ENCODE measurements at regions not wholly inside any gene's neighbourhood (a gene's known extent, or its start where the extent isn't known, plus 50 kb on each side); places are given as distances from the start of the nearest gene placed in this dataset.

- no peak for DNase-seq (ENCODE audit: low read depth)
- H3K4me3 ChIP-seq (ENCODE audit: low read depth, low read length): no peak overlapping the region
- TF ChIP-seq MAX (IDR thresholded peaks at IDR 0.05; ENCODE audit: low read depth, low read length): no peak
- no peak for TF ChIP-seq POLR2A (IDR thresholded peaks at IDR 0.05; ENCODE audit: extremely low read depth, insufficient read length)
- TF ChIP-seq, protein P1, sequence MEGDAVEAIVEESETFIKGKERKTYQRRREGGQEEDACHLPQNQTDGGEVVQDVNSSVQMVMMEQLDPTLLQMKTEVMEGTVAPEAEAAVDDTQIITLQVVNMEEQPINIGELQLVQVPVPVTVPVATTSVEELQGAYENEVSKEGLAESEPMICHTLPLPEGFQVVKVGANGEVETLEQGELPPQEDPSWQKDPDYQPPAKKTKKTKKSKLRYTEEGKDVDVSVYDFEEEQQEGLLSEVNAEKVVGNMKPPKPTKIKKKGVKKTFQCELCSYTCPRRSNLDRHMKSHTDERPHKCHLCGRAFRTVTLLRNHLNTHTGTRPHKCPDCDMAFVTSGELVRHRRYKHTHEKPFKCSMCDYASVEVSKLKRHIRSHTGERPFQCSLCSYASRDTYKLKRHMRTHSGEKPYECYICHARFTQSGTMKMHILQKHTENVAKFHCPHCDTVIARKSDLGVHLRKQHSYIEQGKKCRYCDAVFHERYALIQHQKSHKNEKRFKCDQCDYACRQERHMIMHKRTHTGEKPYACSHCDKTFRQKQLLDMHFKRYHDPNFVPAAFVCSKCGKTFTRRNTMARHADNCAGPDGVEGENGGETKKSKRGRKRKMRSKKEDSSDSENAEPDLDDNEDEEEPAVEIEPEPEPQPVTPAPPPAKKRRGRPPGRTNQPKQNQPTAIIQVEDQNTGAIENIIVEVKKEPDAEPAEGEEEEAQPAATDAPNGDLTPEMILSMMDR (IDR thresholded peaks at IDR 0.05; ENCODE audit: low read depth, low read length): no peak
- TF ChIP-seq MYC (IDR thresholded peaks at IDR 0.05; ENCODE audit: low read depth, low read length): no peak
Observed at GRCh38 chr4:117676153-117676552, 358.1 kb upstream of the NDST3 start.

DNA sequence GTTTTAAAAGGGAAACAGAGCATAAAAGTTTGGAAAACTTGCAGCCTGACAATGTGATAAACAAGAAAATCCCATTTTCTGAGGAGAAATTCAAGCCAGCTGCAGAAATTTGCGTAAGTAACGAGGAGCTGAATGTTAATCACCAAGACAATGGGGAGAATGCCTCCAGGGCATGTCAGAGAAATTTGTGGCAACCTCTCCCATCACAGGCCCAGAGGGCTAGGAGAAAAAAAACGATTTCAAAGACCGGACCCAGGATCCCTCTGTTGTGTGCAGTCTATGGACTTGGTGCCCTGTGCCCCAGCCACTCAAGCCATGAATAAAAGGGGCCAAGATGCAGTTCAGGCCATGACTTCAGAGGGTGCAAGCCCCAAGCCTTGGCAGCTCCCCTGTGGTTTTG, 355.4 kb upstream of the NDST3 start:
- DNase-seq (ENCODE audit: low read depth): no peak
- no peak for TF ChIP-seq POLR2A (IDR thresholded peaks at IDR 0.05; ENCODE audit: extremely low read depth, insufficient read length)
- H3K4me3 ChIP-seq (ENCODE audit: low read depth, low read length): no peak overlapping the region

GRCh38 chr4:117691572-117692351, 342.5 kb upstream of the NDST3 start:
- no peak for TF ChIP-seq MYC (IDR thresholded peaks at IDR 0.05; ENCODE audit: low read depth, low read length)
- TF ChIP-seq, protein P1 (IDR thresholded peaks at IDR 0.05; ENCODE audit: low read depth, low read length): no peak
- TF ChIP-seq MAX (IDR thresholded peaks at IDR 0.05; ENCODE audit: low read depth, low read length): no peak
- no peak for TF ChIP-seq POLR2A (IDR thresholded peaks at IDR 0.05; ENCODE audit: extremely low read depth, insufficient read length)

GRCh38 chr4:117692538-117692937, 341.7 kb upstream of the NDST3 start:
- TF ChIP-seq MAX (IDR thresholded peaks at IDR 0.05; ENCODE audit: low read depth, low read length): no peak
- TF ChIP-seq MYC (IDR thresholded peaks at IDR 0.05; ENCODE audit: low read depth, low read length): no peak
- no peak for TF ChIP-seq POLR2A (IDR thresholded peaks at IDR 0.05; ENCODE audit: extremely low read depth, insufficient read length)
- TF ChIP-seq, protein P1 (IDR thresholded peaks at IDR 0.05; ENCODE audit: low read depth, low read length): no peak
- DNase-seq (ENCODE audit: low read depth): no peak
- H3K4me3 ChIP-seq (ENCODE audit: low read depth, low read length): no peak overlapping the region

More at GRCh38 chr4:117691572-117692351, 342.5 kb upstream of the NDST3 start:
- no peak overlapping the region for H3K4me3 ChIP-seq (ENCODE audit: low read depth, low read length)
- DNase-seq (ENCODE audit: low read depth): no peak

DNA sequence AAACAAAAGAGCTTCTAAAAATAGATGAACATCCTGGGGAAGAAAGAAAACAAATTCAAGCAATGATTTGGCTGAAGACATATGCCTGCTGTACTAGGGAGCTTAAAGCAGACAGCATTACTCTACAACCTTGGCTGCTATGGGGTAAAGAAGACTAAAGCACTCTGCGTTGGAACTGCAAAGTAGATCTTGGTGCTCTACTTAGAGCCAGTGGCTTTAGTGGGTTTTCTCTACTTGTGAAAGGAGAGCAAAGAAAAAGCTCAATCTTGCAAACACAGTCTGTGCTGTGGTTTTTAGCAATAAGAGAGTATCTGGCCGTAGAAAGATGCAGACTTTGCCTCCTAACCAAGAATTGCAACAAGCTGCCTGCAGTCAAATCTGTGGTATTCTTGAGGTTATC, 334.7 kb upstream of the NDST3 start:
- TF ChIP-seq, protein P1 (IDR thresholded peaks at IDR 0.05; ENCODE audit: low read depth, low read length): no peak
- TF ChIP-seq MYC (IDR thresholded peaks at IDR 0.05; ENCODE audit: low read depth, low read length): no peak
- TF ChIP-seq POLR2A (IDR thresholded peaks at IDR 0.05; ENCODE audit: extremely low read depth, insufficient read length): no peak
- TF ChIP-seq MAX (IDR thresholded peaks at IDR 0.05; ENCODE audit: low read depth, low read length): no peak
- H3K4me3 ChIP-seq (ENCODE audit: low read depth, low read length): no peak overlapping the region
- no peak for DNase-seq (ENCODE audit: low read depth)

- no peak overlapping the region for H3K4me3 ChIP-seq (ENCODE audit: low read depth, low read length)
- peak; percentile 28 for DNase-seq (ENCODE audit: low read depth)
- no peak for TF ChIP-seq MYC (IDR thresholded peaks at IDR 0.05; ENCODE audit: low read depth, low read length)
- TF ChIP-seq, protein P1 (IDR thresholded peaks at IDR 0.05; ENCODE audit: low read depth, low read length): peak; percentile 32
Observed at GRCh38 chr4:117700111-117700892, 334.0 kb upstream of the NDST3 start.

Measured in NB4 (cell line).